T-helper 1 cell treated with Interleukin-12 subunit alpha and Interleukin-12 subunit beta and Interleukin-4 antibody, amounts not matched to agents 30 μg/mL and 1 μg/mL, for 36 hours (primary cell): ENCODE measurements at regions not wholly inside any gene's neighbourhood (a gene's known extent, or its start where the extent isn't known, plus 50 kb on each side); places are given as distances from the start of the nearest gene placed in this dataset.

ENCODE experiments used
- H3K27ac Mint-ChIP-seq: one replicate; pipeline ENCODE4 v1.8.0; 2021; ENCODE audit warnings: mild to moderate bottlenecking, mixed read lengths
- H3K27me3 Mint-ChIP-seq: one replicate; pipeline ENCODE4 v1.8.0; 2021; ENCODE audit warnings: low read depth, mixed read lengths
- H3K36me3 Mint-ChIP-seq: one replicate; pipeline ENCODE4 v1.8.0; 2021; ENCODE audit warnings: low read depth, mixed read lengths
- H3K4me1 Mint-ChIP-seq: one replicate; pipeline ENCODE4 v1.8.0; 2021; ENCODE audit warnings: low read depth, mixed read lengths
- H3K4me3 Mint-ChIP-seq: one replicate; pipeline ENCODE4 v1.8.0; 2021; ENCODE audit warnings: mild to moderate bottlenecking, moderate library complexity, mixed read lengths
- H3K9me3 Mint-ChIP-seq: one replicate; pipeline ENCODE4 v1.8.0; 2021; ENCODE audit warnings: mixed read lengths

GRCh38 chr1:4137621-4138415, 237.7 kb upstream of the C1orf174 start:
- Mint-ChIP-seq H3K36me3 (no peaks in the 10 kb centered on the region), H3K9me3 (peaks cover 18% of the 10 kb centered on the region), H3K27ac (no peak overlapping the region), H3K4me1 (no peaks in the 10 kb centered on the region), H3K4me3 (no peak overlapping the region), H3K27me3 (no peaks in the 10 kb centered on the region)

GRCh38 chr1:4139646-4140045, 239.6 kb upstream of the C1orf174 start:
- Mint-ChIP-seq H3K4me3 (no peak overlapping the region), H3K4me1 (no peaks in the 10 kb centered on the region), H3K27ac (no peak overlapping the region), H3K27me3 (no peaks in the 10 kb centered on the region), H3K9me3 (peaks cover 18% of the 10 kb centered on the region), H3K36me3 (no peaks in the 10 kb centered on the region)

- no peaks in the 10 kb centered on the region for H3K36me3 Mint-ChIP-seq
These were observed 240.2 kb upstream of the C1orf174 start for GRCh38 chr1:4140241-4140640.

GRCh38 chr1:4140821-4141220, 240.7 kb upstream of the C1orf174 start:
- H3K27ac Mint-ChIP-seq, result no peak overlapping the region
- peaks cover 12% of the 10 kb centered on the region for H3K9me3 Mint-ChIP-seq
- H3K27me3 Mint-ChIP-seq, result no peaks in the 10 kb centered on the region
- H3K4me1 Mint-ChIP-seq, result no peaks in the 10 kb centered on the region
- H3K4me3 Mint-ChIP-seq, result no peak overlapping the region
- no peaks in the 10 kb centered on the region for H3K36me3 Mint-ChIP-seq

More at GRCh38 chr1:4140241-4140640, 240.2 kb upstream of the C1orf174 start:
- H3K27me3 Mint-ChIP-seq, result no peaks in the 10 kb centered on the region
- H3K9me3 Mint-ChIP-seq, result peaks cover 18% of the 10 kb centered on the region
- H3K4me1 Mint-ChIP-seq, result no peaks in the 10 kb centered on the region
- H3K4me3 Mint-ChIP-seq, result no peak overlapping the region
- H3K27ac Mint-ChIP-seq, result no peak overlapping the region

- H3K4me3 Mint-ChIP-seq, result no peak overlapping the region
- no peaks in the 10 kb centered on the region for H3K9me3 Mint-ChIP-seq
- H3K4me1 Mint-ChIP-seq, result no peaks in the 10 kb centered on the region
- no peak overlapping the region for H3K27ac Mint-ChIP-seq
- no peaks in the 10 kb centered on the region for H3K27me3 Mint-ChIP-seq
- H3K36me3 Mint-ChIP-seq, result no peaks in the 10 kb centered on the region
These were observed 244.4 kb upstream of the C1orf174 start for GRCh38 chr1:4144349-4144971.

GRCh38 chr1:4146101-4146500, 246.0 kb upstream of the C1orf174 start:
- H3K4me3 Mint-ChIP-seq, result no peak overlapping the region
- H3K36me3 Mint-ChIP-seq, result no peaks in the 10 kb centered on the region
- H3K27me3 Mint-ChIP-seq, result no peaks in the 10 kb centered on the region
- H3K9me3 Mint-ChIP-seq, result no peaks in the 10 kb centered on the region
- H3K27ac Mint-ChIP-seq, result no peak overlapping the region
- no peaks in the 10 kb centered on the region for H3K4me1 Mint-ChIP-seq

GRCh38 chr1:4146614-4147013, 246.5 kb upstream of the C1orf174 start:
- no peaks in the 10 kb centered on the region for H3K27me3 Mint-ChIP-seq
- no peaks in the 10 kb centered on the region for H3K4me1 Mint-ChIP-seq
- no peak overlapping the region for H3K27ac Mint-ChIP-seq
- no peak overlapping the region for H3K4me3 Mint-ChIP-seq
- H3K36me3 Mint-ChIP-seq, result no peaks in the 10 kb centered on the region
- H3K9me3 Mint-ChIP-seq, result no peaks in the 10 kb centered on the region

- Mint-ChIP-seq H3K27me3 (no peaks in the 10 kb centered on the region), H3K9me3 (no peaks in the 10 kb centered on the region), H3K4me1 (no peaks in the 10 kb centered on the region), H3K27ac (no peak overlapping the region), H3K36me3 (no peaks in the 10 kb centered on the region), H3K4me3 (no peak overlapping the region)
These were observed 247.4 kb upstream of the C1orf174 start for GRCh38 chr1:4147509-4147908.

GRCh38 chr1:4149281-4149680, 249.2 kb upstream of the C1orf174 start:
- no peaks in the 10 kb centered on the region for H3K27me3 Mint-ChIP-seq
- H3K9me3 Mint-ChIP-seq, result no peaks in the 10 kb centered on the region
- H3K27ac Mint-ChIP-seq, result no peak overlapping the region
- no peak overlapping the region for H3K4me3 Mint-ChIP-seq
- no peaks in the 10 kb centered on the region for H3K36me3 Mint-ChIP-seq
- H3K4me1 Mint-ChIP-seq, result no peaks in the 10 kb centered on the region

GRCh38 chr1:4149831-4150230, 249.8 kb upstream of the C1orf174 start:
- Mint-ChIP-seq H3K27me3 (no peaks in the 10 kb centered on the region), H3K36me3 (no peaks in the 10 kb centered on the region), H3K4me3 (no peak overlapping the region), H3K4me1 (no peaks in the 10 kb centered on the region), H3K27ac (no peak overlapping the region), H3K9me3 (no peaks in the 10 kb centered on the region)

GRCh38 chr1:4150262-4150661, 250.2 kb upstream of the C1orf174 start:
- Mint-ChIP-seq H3K27ac (no peak overlapping the region), H3K4me3 (no peak overlapping the region), H3K36me3 (no peaks in the 10 kb centered on the region), H3K27me3 (no peaks in the 10 kb centered on the region), H3K4me1 (no peaks in the 10 kb centered on the region), H3K9me3 (no peaks in the 10 kb centered on the region)

GRCh38 chr1:4152266-4152665, 252.2 kb upstream of the C1orf174 start:
- Mint-ChIP-seq H3K9me3 (no peaks in the 10 kb centered on the region), H3K27me3 (no peaks in the 10 kb centered on the region), H3K4me3 (no peak overlapping the region), H3K4me1 (no peaks in the 10 kb centered on the region), H3K36me3 (no peaks in the 10 kb centered on the region), H3K27ac (no peak overlapping the region)

GRCh38 chr1:4153571-4153970, 253.5 kb upstream of the C1orf174 start:
- no peaks in the 10 kb centered on the region for H3K27me3 Mint-ChIP-seq
- no peaks in the 10 kb centered on the region for H3K4me1 Mint-ChIP-seq
- H3K4me3 Mint-ChIP-seq, result no peak overlapping the region
- H3K27ac Mint-ChIP-seq, result no peak overlapping the region
- H3K36me3 Mint-ChIP-seq, result no peaks in the 10 kb centered on the region
- no peaks in the 10 kb centered on the region for H3K9me3 Mint-ChIP-seq

- no peaks in the 10 kb centered on the region for H3K4me1 Mint-ChIP-seq
- H3K36me3 Mint-ChIP-seq, result no peaks in the 10 kb centered on the region
- no peaks in the 10 kb centered on the region for H3K9me3 Mint-ChIP-seq
- no peak overlapping the region for H3K27ac Mint-ChIP-seq
- no peaks in the 10 kb centered on the region for H3K27me3 Mint-ChIP-seq
- H3K4me3 Mint-ChIP-seq, result no peak overlapping the region
These were observed 256.3 kb upstream of the C1orf174 start for GRCh38 chr1:4156241-4156973.

GRCh38 chr1:4160181-4160580, 260.1 kb upstream of the C1orf174 start:
- Mint-ChIP-seq H3K27ac (no peak overlapping the region), H3K36me3 (no peaks in the 10 kb centered on the region), H3K9me3 (no peaks in the 10 kb centered on the region), H3K4me3 (no peak overlapping the region), H3K27me3 (no peaks in the 10 kb centered on the region), H3K4me1 (no peaks in the 10 kb centered on the region)
